Esophagus muscularis mucosa (tissue), 4 donors: ENCODE measurements at regions not wholly inside any gene's neighbourhood (a gene's known extent, or its start where the extent isn't known, plus 50 kb on each side); places are given as distances from the start of the nearest gene placed in this dataset.

Source experiments
- DNase-seq: peaks from one replicate; pipeline ENCODE4 v3.0.0-alpha.2; 2017; ENCODE audit errors: extremely low spot score
- H3K27ac ChIP-seq, 4 donors: fragments of 200-600 bp; sonication (generic); replicated peaks in 1 of 4; 1 replicate in 3 of 4; 2 replicates in 1 of 4; pipeline ENCODE4 v1.5.1; 2016 to 2019; ENCODE audit warnings: mild to moderate bottlenecking in 1 of 4
- H3K27me3 ChIP-seq, 4 donors: fragments of 200-600 bp; sonication (generic); one replicate each; pipeline versions ENCODE4 v1.5.1 to v1.6.0; 2016 to 2019
- H3K36me3 ChIP-seq, 4 donors: fragments of 200-600 bp; sonication (generic); one replicate each; pipeline ENCODE4 v1.5.1; 2016 to 2019
- H3K4me1 ChIP-seq, 4 donors: fragments of 200-600 bp; sonication (generic); one replicate each; pipeline ENCODE4 v1.5.1; 2016 to 2019
- H3K4me3 ChIP-seq, 4 donors: fragments of 200-600 bp; sonication (generic); 1 replicate in 2 of 4; 2 replicates in 2 of 4; pipeline ENCODE4 v1.5.1; 2016 to 2019; ENCODE audit warnings: mild to moderate bottlenecking in 4 of 4, moderate library complexity in 1 of 4
- H3K9me3 ChIP-seq, 4 donors: fragments of 200-600 bp; sonication (generic); 1 replicate in 3 of 4; 2 replicates in 1 of 4; pipeline ENCODE4 v1.5.1; 2016 to 2019
- CTCF ChIP-seq, 3 experiments: fragments of 200-600 bp in 2 of 3; fragments of 450-650 bp in 1 of 3; sonication (generic) in 2 of 3; IDR thresholded peaks; one replicate each; pipeline ENCODE4 v1.5.1; 2017 to 2019; ENCODE audit warnings: antibody characterized with exemption in 3 of 3, mild to moderate bottlenecking in 2 of 3, moderate library complexity in 1 of 3
- EP300 ChIP-seq: sonication (generic); formaldehyde crosslinking; IDR thresholded peaks from one replicate; pipeline ENCODE4 v1.6.1; 2017; ENCODE audit warnings: antibody characterized with exemption
- POLR2A ChIP-seq: fragments of 450-650 bp; IDR thresholded peaks from one replicate; pipeline ENCODE4 v1.6.1; 2017; ENCODE audit warnings: antibody characterized with exemption, moderate library complexity, mild to moderate bottlenecking, low read depth
- POLR2AphosphoS5 ChIP-seq, 2 donors: sonication (generic); formaldehyde crosslinking; IDR thresholded peaks; one replicate each; pipeline ENCODE4 v1.6.1; 2017; ENCODE audit warnings: antibody characterized with exemption in 2 of 2
- WGBS: methylation state at CpG from one replicate; pipeline ENCODE4 v1.1.5; 2018; 5-methylcytosine and 5-hydroxymethylcytosine counted together
- intact Hi-C: fragments of 100-400 bp; cut with DNase I; formaldehyde crosslinking; loops from one replicate; pipeline ENCODE4 v1.15.1; 2023

DNA sequence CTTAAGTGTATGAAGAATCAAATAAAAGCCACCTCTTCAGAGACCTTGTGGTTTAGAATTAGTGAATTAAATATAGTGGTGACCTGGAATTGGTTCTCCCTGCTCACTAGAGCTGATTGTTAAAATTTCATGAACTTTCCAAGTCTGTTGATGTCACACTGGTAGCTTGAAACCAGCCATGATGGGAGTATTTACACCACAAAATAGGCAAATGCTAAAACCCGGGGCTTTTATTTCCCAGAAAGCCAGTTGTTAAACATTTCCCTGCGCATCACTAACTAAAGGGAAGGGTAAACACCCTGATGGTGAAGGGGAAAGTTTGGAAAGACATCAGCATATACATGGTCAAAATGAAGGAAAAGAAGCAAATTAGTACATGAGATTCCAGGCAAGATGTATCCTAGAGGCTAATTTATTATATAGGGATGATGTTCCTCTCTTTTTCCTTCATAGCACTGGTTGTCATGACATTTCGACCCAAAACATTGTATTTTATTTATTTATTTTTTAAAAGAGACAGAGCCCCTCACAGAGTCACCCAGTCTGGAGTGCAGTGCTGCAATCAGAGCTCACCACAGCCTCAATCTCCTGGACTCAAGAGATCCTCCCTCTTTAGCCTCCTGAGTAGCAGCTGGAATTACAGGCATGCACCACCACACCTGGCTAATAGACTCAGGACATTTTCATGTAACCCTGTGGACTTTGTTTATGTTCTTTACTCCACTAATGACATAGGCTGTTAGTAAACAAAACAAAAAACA, 123.2 kb downstream of the RIN2 start:
- WGBS = 96% methylated on average over 3 of the region's 3 CpGs
- Histone ChIP-seq H3K4me1 (peaks cover 17 to 38% (median 30%) of the 10 kb centered on the region in 4 donors), H3K27me3 (no peaks in the 10 kb centered on the region), H3K9me3 (no peaks in the 10 kb centered on the region), H3K4me3 (no peak overlapping the region), H3K36me3 (no peaks in the 10 kb centered on the region), H3K27ac (no peak overlapping the region)
- intact Hi-C loops = loop anchor here (10.0 kb wide), 1 partner anchor 96 kb away; no protein-coding TSS in a partner anchor
- TF ChIP-seq CTCF (IDR thresholded peaks at IDR 0.05) = no peak
- TF ChIP-seq EP300 = no peak
- TF ChIP-seq POLR2A = no peak
- no peak for TF ChIP-seq POLR2AphosphoS5 (IDR thresholded peaks at IDR 0.05)
- DNase-seq = no peak

DNA sequence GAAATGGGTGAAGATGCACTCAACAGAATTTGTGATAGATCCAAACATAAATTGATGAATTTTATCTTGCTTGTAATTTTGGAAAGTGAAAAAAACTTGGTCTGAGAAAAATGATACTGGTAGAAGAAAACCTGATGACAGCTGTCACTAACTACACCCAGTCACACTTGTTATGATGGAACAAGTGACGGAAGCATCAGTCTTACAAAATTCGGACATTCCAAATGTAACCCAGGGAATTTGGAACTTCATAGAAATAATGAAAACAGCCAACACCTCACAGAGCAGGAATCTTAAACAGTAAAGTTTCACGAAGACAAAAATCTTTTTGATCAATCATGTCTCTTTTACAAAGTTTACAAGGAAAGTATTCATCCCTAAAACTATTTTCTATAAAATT, 123.9 kb downstream of the RIN2 start:
- 96% methylated on average over 3 of the region's 3 CpGs for WGBS

GRCh38 chr20:19882446-19882845, 124.4 kb downstream of the RIN2 start:
- no peaks in the 10 kb centered on the region for H3K27me3 ChIP-seq
- H3K4me1 ChIP-seq = peaks cover 29 to 39% (median 36%) of the 10 kb centered on the region in 4 donors
- no peak for DNase-seq
- intact Hi-C loops = loop anchor here (10.0 kb wide), 1 partner anchor 98 kb away; no protein-coding TSS in a partner anchor
- no peak overlapping the region for H3K4me3 ChIP-seq
- no peak for TF ChIP-seq EP300
- TF ChIP-seq CTCF (IDR thresholded peaks at IDR 0.05) = no peak
- H3K36me3 ChIP-seq = no peaks in the 10 kb centered on the region
- no peak overlapping the region for H3K27ac ChIP-seq
- 95% methylated on average over 3 of the region's 3 CpGs for WGBS
- no peaks in the 10 kb centered on the region for H3K9me3 ChIP-seq

More for the DNA sequence above, 123.9 kb downstream of the RIN2 start:
- no peak for TF ChIP-seq CTCF (IDR thresholded peaks at IDR 0.05)
- no peak for TF ChIP-seq POLR2A
- no peak for TF ChIP-seq EP300
- TF ChIP-seq POLR2AphosphoS5 (IDR thresholded peaks at IDR 0.05) = no peak
- no peaks in the 10 kb centered on the region for H3K9me3 ChIP-seq
- H3K4me3 ChIP-seq = no peak overlapping the region
- no peaks in the 10 kb centered on the region for H3K27me3 ChIP-seq
- no peaks in the 10 kb centered on the region for H3K36me3 ChIP-seq
- H3K27ac ChIP-seq = no peak overlapping the region
- H3K4me1 ChIP-seq = peaks cover 24 to 39% (median 31%) of the 10 kb centered on the region in 4 donors
- DNase-seq = no peak
- intact Hi-C loops = loop anchor here (10.0 kb wide), 1 partner anchor 97 kb away; no protein-coding TSS in a partner anchor

GRCh38 chr20:19883501-19883900, 125.4 kb downstream of the RIN2 start:
- WGBS = 98% methylated on average over 3 of the region's 3 CpGs
- Histone ChIP-seq H3K4me1 (peaks cover 39 to 47% (median 46%) of the 10 kb centered on the region in 4 donors), H3K4me3 (no peak overlapping the region), H3K36me3 (no peaks in the 10 kb centered on the region), H3K27ac (no peak overlapping the region), H3K9me3 (no peaks in the 10 kb centered on the region), H3K27me3 (no peaks in the 10 kb centered on the region)
- TF ChIP-seq EP300 (no peak), POLR2AphosphoS5 (IDR thresholded peaks at IDR 0.05) (no peak), CTCF (IDR thresholded peaks at IDR 0.05) (no peak), POLR2A (no peak)
- DNase-seq = no peak
- intact Hi-C loops = loop anchor here (10.0 kb wide), 1 partner anchor 99 kb away; no protein-coding TSS in a partner anchor
